ENCODE measurements at regions not wholly inside any gene's neighbourhood (a gene's known extent, or its start where the extent isn't known, plus 50 kb on each side); places are given as distances from the start of the nearest gene placed in this dataset.
"Not testable (repeated sequence)": the region's sequence is repeated elsewhere in the genome, so short reads cannot be mapped to it uniquely, and the experiment has no call there.

- no peak for DNase-seq
These were observed 426.9 kb upstream of the PCDH15 start for GRCh38 chr10:55227967-55228366.

- no peak for DNase-seq
These were observed 423.2 kb upstream of the PCDH15 start for GRCh38 chr10:55224007-55224781.

GRCh38 chr10:55223352-55223751, 422.3 kb upstream of the PCDH15 start:
- no peak for DNase-seq

- DNase-seq: no peak
These were observed 419.9 kb upstream of the PCDH15 start for GRCh38 chr10:55220975-55221374.

GRCh38 chr10:55215699-55216098, 414.7 kb upstream of the PCDH15 start:
- no peak for DNase-seq

GRCh38 chr10:55214608-55215007, 413.6 kb upstream of the PCDH15 start:
- no peak for DNase-seq

- no peak for DNase-seq
These were observed 411.0 kb upstream of the PCDH15 start for GRCh38 chr10:55212051-55212450.

GRCh38 chr10:55203874-55204273, 402.8 kb upstream of the PCDH15 start:
- DNase-seq: no peak

GRCh38 chr10:55203319-55203718, 402.3 kb upstream of the PCDH15 start:
- no peak for DNase-seq

- no peak for DNase-seq
These were observed 399.0 kb upstream of the PCDH15 start for GRCh38 chr10:55200020-55200419.

GRCh38 chr10:55191236-55191860, 390.3 kb upstream of the PCDH15 start:
- no peak for DNase-seq

- DNase-seq: no peak
These were observed 383.0 kb upstream of the PCDH15 start for GRCh38 chr10:55183993-55184392.

- no peak for DNase-seq
These were observed 379.3 kb upstream of the PCDH15 start for GRCh38 chr10:55180357-55180756.

GRCh38 chr10:55174419-55174818, 373.4 kb upstream of the PCDH15 start:
- no peak for DNase-seq

GRCh38 chr10:55169493-55169892, 368.5 kb upstream of the PCDH15 start:
- no peak for DNase-seq

GRCh38 chr10:55168343-55168742, 367.3 kb upstream of the PCDH15 start:
- DNase-seq: no peak

- DNase-seq: no peak
These were observed 362.5 kb upstream of the PCDH15 start for GRCh38 chr10:55163388-55163979.

- not testable (repeated sequence) for DNase-seq
These were observed 361.3 kb upstream of the PCDH15 start for GRCh38 chr10:55162321-55162720.

- no peak for DNase-seq
These were observed 359.7 kb upstream of the PCDH15 start for GRCh38 chr10:55160655-55161283.

GRCh38 chr10:55158633-55159032, 357.6 kb upstream of the PCDH15 start:
- no peak for DNase-seq

GRCh38 chr10:55146032-55146431, 345.0 kb upstream of the PCDH15 start:
- DNase-seq: no peak

- DNase-seq: no peak
These were observed 343.0 kb upstream of the PCDH15 start for GRCh38 chr10:55144001-55144400.

GRCh38 chr10:55141892-55142291, 340.9 kb upstream of the PCDH15 start:
- no peak for DNase-seq

GRCh38 chr10:55137063-55137462, 336.0 kb upstream of the PCDH15 start:
- no peak for DNase-seq

Measured in right hindlimb (tissue), 1 donor.